Prostate gland (tissue), 2 donors: ENCODE measurements at regions not wholly inside any gene's neighbourhood (a gene's known extent, or its start where the extent isn't known, plus 50 kb on each side); places are given as distances from the start of the nearest gene placed in this dataset.

Source experiments
- CTCF ChIP-seq, 4 experiments: fragments of 200-600 bp in 2 of 4; fragments of 450-650 bp in 2 of 4; sonication (generic) in 2 of 4; IDR thresholded peaks; 1 replicate in 3 of 4; 2 replicates in 1 of 4; pipeline ENCODE4 v1.5.1; 2016 to 2019; ENCODE audit warnings: antibody characterized with exemption in 4 of 4, mild to moderate bottlenecking in 2 of 4, moderate library complexity in 2 of 4
- POLR2A ChIP-seq: fragments of 450-650 bp; IDR thresholded peaks from one replicate; pipeline ENCODE4 v1.6.1; 2016; ENCODE audit warnings: antibody characterized with exemption, mild to moderate bottlenecking
- POLR2AphosphoS5 ChIP-seq: sonication (generic); formaldehyde crosslinking; IDR thresholded peaks from one replicate; pipeline ENCODE4 v1.6.1; 2017; ENCODE audit warnings: antibody characterized with exemption

- no peak for TF ChIP-seq CTCF (IDR thresholded peaks at IDR 0.05)
- no peak for TF ChIP-seq POLR2A
- TF ChIP-seq POLR2AphosphoS5: no peak
These were observed 108.0 kb upstream of the CACHD1 start for GRCh38 chr1:64361974-64362373.
